GM21737 (cell line): ENCODE measurements at regions not wholly inside any gene's neighbourhood (a gene's known extent, or its start where the extent isn't known, plus 50 kb on each side); places are given as distances from the start of the nearest gene placed in this dataset.
"Not testable (repeated sequence)": the region's sequence is repeated elsewhere in the genome, so short reads cannot be mapped to it uniquely, and the experiment has no call there.

Experiments used
- ATAC-seq: cut with Tn5 transposase; IDR thresholded peaks from one replicate; pipeline ENCODE4 v1.9.1; 2021; ENCODE audit warnings: mild to moderate bottlenecking, moderate library complexity; ENCODE audit not compliant: unreplicated experiment

DNA sequence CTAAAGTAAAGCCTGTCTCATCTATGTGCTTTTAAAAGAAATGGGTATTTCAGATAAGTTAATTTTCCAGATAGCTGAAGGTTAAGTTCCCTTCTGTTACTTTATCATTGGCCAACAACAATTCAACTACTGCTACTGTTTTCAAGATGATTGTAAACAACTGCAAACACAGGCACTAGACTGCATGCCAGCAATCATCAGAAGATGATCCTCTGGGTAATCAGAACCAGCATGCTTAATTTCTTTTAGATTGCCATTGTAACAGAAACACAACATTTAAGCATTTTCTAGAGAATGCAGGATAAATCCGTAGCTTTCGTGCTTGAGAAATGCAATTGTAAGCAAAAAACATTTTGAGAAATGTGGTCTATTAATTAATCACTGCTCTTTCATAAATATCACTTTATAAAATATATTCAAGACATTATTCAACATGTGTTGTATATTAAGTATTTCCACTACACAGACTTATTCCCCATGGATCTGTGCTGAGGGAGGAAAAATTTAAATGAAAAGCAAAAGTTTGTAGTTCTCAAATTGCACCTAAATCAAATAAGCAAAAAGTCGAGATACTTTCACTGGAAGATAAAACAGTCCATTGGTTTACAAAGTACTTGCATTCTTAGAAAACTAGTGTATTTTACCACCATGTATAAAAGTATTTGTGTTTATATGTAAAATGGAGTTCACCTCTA is 133.7 kb downstream of the ATL2 start:
- ATAC-seq = no peak

DNA sequence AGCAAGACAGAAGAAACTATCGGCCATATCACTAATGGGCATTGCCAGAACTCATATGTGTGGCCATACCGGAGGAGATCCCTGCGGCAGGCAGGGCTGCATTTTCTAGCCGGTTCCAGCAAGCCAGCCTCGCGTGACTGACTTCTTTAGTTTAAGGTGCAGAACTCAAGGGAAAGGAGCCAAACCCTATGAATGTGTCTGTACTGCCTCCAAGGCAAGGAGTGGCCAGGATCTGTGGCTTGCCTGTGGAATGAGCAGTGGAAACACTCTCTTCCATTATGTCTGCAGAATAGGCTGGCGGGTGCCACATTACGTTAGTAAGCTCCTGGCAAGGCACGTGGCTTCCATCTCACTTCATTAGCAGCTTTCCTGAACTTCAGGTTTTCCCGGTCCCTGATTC is 137.6 kb downstream of the ATL2 start:
- ATAC-seq = no peak

DNA sequence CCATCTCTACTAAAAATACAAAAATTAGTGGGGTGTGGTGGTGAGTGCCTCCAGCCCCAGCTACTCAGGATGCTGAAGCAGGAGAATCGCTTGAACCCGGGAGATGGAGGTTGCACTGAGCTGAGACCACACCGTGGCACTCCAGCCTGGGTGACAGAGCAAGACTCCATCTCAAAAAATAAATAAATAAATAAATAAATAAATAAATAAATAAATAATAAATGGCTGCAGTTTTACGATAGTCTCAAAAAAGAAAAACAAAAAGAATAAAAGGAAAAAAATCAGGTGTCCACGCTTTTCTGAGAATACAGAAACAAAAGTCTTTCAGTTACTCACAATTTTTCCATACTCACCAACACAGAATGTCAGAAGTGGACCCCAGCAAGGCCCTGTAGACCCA is 138.4 kb downstream of the ATL2 start:
- not testable (repeated sequence) for ATAC-seq

DNA sequence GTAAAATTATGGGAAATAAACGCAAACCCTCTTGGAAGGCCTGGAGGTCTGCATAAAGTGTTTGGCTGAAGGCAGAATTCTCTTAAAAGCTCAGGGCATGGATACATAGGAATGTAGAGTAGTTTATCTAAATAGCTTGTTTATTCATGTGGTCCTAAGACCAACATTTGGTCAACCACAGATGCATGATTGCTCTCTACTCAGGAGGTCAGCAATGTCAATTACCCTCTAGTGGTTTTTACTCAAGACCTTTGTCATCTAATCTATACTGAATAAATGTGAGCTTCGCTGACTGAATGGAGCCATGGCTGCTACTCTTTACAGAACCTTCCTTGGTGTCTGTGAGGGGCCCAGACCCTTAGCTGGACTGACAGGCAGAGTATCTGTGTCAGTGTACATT is 139.8 kb downstream of the ATL2 start:
- ATAC-seq = no peak

DNA sequence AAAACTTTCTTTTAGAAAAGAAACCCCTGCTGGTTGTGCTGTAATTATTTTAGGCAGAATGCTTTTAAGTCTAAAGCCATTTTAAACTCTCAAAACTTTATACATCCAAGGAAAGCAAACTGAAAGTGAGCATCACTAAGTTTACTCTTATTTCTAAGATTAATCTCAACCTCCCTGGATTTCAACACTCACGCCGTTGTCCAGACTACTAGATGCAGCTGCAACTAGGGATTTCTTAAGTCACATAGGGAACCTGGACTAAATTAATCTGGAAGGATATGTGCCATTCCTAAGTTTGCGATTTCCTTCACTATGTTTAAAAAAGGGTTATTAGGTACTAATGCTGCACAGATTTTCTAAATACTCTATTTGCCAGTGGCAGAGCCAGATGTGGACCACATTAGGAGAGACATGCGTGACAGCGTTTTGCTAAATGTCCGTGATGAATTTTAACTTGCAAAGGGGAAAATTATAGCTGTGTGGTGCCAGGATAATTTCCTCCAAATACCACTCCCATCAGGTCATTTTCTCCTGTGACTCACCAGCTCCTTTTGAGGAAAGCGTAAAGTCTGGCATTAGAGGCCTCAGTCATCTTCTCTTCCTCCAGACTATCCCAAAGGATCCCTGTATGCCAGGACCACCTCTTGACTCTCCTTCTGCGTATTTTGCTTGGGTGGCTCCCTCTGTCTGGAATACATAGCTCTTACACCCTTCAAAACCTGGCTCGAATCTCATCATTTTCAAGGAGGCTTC is 143.7 kb downstream of the ATL2 start:
- no peak for ATAC-seq

DNA sequence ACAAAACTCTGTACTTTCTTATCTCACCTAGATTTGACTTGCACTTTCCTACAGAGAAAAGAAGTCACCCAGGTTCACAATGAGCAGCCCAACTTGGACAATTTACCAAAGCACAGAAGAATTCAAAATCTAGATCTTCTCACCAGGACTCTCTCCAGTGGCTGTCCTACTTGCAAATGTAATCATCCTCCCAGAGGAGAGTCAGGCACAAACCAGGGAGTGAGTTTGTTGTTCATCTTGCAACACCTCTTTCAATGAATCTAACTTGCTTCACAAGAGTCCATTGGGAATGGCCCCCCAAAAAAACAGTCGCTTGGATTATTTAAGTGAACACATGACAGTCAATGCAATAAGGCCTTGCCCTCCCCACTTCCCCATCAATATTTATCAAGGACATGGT is 144.6 kb downstream of the ATL2 start:
- ATAC-seq = no peak

DNA sequence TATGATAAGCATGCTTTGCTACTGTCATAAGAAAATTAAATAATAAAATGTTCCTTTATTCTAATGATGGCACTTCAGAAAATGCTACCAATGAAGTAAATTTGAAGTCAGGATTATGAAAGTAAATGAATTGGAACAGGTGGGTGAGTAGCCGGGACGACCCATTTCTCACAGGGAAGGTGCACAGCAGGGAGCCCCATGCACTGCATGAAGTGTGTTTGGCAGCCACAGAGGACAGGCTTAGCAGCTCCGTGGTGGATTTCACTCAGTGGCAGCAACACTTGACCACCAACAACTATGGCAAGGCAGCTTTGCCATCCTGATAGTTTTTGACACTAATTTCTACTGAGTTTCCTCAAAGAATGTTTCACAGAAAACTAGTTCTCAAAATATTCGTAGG is 146.3 kb downstream of the ATL2 start:
- no peak for ATAC-seq

DNA sequence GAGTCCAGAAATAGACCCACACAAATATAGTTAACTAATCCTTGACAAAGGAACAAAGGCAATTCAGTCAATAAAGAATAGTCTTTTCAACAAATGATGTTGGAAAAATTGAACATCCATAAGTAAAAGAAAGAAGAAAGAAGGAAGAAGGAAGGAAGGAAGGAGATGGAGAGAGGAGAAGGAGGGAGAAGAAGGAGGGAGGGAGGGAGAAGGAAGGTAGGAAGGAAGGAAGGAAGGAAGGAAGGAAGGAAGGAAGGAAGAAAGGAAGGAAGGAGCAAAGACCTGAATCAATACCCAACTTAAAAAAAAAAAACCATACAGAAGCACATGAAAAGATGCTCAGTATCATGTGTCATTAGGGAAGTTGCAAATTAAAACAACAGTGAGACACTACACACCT is 148.3 kb downstream of the ATL2 start:
- ATAC-seq = no peak

DNA sequence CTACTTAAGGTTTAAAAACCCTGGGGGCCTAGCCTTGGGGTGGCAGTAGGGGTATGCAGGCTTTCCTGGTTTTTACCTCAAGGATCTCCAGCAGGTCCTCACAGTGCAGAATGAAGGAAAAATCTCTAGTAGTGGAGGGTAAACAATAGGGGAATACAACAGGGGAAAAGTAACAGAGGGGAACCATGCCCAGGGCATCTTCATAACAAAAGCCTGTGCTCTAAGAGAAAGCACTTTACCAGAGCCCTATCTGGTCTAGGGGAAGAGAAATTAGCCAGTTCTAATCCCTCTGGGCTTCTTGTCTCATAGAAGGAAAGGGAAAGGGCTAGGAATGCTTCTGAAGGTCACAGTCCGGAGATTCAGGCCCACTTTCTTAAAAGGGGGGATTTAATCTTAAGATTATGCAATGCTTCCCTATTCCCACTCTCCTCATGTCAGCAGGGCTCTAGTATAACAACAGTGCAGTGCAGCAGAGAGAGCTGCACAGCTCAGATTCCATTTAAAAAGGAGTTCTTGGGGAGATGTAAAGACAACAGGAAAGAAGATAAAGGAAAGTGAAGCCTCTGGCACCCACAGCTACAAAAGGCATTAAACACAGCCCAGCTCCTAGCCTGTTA is 149.0 kb upstream of the CYP1B1 start:
- ATAC-seq = no peak

DNA sequence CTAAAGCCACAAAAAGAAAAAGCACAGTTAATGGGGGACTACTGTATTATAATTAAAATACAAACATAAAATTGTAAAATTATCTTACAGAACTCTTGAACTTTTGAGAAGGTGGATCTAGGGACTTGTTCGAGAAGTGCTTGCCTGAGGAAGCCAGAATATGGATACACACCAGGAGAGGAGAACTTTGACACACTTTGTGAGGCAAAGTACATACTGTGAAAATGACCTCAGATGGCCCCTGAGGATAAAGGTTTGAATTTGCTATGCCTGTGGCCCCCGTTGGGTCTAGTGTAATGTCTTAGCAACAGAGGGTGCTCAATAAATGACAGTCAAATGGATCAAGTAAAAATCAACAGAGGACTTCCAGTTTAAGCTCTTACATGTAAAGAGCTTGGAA is 148.2 kb upstream of the CYP1B1 start:
- no peak for ATAC-seq

DNA sequence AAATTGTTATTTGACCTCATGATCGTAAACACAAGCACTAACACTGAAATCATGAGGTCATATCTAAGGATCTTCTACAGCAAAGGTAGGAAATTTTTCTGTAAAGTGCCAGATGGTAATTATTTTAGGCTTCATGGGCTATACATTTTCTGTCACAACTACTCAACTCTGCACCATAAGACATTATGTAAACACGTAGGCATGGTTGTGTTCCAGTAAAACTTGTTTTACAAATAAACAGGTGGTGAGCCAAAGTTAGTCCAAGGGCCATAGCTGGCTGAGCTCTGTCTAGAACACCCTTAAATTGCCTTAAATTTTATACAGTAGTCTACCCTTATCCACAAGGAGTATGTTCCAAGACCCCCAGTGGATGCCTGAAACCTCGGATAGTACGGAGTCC is 147.3 kb upstream of the CYP1B1 start:
- ATAC-seq = no peak

DNA sequence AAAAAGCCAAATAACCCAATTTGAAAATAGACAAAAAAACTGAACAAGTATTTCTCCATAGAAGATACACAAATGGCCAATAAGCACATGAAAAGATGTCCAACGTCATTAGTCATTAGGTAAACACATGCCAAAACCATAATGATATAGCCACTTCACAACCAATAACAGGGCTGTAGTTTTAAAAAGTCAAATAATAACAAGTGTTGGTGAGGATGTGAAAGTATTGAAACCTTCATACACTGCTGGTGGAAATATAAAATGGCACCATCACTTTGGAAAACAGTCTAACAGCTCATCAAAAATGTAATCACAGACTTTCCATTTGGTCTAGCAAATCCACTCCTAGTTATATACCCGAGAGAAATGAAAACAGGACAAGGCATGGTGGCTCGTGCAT is 144.2 kb upstream of the CYP1B1 start:
- ATAC-seq = no peak

DNA sequence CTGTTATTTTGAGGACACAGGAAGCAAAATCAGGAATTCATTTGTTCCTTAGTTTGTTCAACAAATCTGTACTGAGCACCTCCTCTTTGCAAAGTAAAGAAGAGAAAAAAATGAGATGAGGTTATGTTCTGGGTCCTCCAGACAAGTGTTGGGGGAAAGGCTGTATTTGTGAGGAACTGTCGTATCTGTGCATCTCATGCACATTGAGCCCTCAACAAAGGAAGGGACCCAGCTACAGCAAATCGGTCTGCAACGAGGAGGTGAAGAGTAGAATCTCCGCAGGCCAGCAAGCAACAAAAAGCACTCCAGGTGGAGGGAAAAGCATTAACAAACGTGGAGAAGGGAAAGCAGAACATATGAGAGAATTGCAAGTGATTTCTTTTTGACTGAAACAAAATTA is 143.0 kb upstream of the CYP1B1 start:
- no peak for ATAC-seq

DNA sequence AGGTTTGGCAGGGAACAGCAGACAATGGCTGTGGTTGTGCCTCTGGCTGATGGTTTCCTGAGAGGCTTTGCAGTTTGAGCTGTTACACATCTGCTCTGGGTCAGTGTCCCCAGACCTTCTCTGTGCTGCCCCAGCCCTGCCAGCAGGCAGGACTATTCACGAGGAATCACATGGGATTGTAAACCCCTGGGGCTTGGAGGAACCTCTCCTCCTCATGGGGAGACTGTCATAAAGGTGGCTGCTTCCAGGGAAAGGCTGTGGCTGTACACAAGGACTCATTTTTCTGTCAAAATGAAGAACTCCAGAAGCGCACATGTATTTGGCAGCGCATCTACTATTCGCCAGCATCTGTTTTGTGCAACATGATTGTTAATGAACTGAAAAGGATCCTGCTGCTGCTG is 142.6 kb upstream of the CYP1B1 start:
- ATAC-seq = no peak

DNA sequence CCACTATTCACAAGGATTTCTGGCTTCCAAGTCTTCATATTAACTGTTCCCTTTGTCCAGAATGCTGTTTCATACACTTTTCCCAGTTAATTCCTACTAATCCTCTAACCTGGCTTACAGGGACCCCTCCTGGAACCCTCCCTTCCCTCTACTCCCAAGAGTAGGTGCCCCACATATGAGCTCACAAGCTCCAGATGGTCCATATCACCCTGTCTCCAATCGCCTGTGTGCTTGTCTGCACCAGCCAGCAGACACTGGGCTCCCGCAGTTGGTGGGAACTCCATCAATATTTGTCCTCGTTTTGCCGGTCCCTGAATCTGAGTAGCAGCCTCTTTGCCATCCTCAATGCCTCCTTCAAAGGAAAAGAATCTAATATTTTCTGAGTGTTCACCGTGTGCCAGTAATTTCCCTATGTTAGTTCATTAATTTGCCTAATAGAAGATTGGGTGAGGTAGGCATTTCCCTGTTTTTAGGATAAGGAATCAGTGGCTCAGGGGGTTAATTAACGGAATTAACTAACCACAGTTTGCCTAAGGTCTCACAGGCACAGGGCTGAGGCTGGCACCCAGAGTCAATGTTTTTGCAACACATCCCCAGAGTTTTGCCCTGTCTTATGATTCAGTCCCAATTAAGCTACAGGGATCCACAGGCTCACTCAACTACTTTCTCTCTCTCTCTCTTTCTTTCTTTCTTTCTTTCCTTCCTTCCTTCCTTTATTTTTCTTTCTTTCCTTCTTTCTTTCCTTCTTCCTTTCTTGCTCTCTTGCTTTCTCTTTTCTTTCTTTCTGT is 141.6 kb upstream of the CYP1B1 start:
- ATAC-seq = no peak

DNA sequence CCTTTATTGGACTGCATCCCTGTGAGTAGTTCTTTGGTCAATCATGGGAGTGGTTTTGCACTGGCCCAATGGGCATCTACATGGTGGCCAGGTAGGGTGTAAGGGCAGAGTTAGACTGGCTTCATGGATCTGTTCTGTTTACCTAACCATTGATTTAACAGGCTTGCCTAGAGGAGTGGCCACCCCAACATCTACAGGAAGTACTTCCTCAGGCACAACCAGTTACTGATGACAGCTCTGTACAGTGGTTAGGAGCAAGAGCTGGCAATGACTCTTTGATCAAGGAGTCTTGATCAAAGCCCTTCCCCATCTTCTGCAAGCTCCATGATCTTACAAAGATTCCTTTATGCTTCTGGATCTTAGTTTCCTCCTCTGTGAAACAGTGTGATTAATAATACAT is 140.9 kb upstream of the CYP1B1 start:
- no peak for ATAC-seq

DNA sequence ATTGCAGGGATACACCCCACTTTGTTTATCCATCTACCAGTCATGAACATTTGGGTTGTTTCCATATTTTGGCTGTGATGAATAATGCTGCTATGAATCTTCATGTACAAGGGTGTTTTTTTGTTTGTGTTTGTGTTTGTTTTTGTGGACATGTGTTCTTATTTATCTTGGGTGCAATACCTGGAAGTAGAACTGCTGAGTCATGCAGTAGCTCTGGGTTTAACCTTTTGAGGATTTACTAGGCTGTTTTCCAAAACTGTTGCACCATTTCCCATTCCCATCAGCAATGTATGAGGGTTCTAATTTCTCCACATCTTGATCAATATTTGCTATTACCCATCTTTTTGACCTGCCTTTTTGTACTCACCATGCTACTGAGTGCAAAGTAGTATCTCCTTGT is 140.0 kb upstream of the CYP1B1 start:
- no peak for ATAC-seq

DNA sequence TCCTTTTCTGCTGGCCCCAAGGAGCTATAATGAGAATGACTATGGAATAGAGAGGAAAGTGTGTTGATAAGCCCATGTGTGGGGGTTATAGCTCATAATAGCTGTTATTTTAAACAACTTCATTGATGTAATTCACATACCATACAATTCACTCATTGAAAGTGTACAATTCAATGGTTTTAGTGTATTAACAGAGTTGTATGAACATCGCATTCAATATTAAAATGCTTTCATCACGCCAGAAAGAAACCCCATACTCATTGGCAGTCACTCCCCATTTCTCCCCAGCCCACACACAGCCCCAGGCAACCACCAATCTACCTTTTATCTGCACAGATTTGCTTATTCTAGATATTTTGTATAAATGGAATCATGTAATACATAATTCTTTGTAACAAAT is 139.6 kb upstream of the CYP1B1 start:
- ATAC-seq = no peak

DNA sequence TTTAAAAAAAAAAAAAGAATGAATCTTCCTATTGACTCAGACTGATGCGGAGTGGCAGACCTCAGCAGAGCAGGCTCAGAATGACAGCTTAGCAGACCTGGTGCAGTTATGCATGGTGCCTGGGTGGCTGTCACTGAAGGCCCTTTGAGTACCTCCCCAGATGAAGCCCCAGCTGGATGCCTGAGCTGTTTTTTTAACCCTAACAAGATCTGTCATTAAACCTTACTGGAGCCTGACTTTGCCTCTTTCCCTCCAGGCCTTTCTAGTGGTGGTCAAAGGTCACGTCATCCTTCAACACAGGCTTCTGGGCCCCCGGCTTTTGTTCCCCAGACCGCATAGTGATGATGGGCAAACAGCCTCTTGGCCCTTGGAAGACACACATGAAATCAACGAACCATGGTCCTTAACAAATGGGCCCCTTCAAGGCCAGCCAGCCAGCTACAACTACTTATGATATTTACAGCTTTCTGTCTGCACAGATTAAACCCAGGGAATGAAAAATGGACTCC is 138.3 kb upstream of the CYP1B1 start:
- no peak for ATAC-seq

DNA sequence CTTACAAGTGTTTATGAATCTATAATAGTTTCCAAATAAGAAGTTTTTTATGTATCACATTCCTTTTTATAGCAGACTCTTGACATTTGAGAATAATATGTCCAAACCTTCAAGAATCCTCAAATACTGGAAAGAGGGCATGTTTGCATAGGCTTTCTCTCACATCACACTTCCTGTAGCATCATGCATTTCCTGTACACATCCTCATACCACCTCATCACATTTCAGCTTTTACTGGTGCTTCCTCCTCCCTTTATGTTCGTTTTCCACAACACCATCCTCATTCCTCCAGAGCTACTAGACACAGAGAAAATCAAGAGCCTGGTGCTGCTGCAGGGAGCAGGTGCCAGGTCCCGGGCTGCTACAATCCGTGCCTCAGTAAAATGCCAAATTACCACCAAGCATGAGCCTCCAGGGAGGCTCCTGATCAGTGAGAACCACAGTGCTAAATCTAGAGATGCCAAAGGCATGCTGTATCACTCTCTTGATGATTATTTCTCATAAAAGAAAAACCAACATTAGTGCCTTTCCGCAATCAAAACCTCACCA is 137.7 kb upstream of the CYP1B1 start:
- ATAC-seq = no peak

DNA sequence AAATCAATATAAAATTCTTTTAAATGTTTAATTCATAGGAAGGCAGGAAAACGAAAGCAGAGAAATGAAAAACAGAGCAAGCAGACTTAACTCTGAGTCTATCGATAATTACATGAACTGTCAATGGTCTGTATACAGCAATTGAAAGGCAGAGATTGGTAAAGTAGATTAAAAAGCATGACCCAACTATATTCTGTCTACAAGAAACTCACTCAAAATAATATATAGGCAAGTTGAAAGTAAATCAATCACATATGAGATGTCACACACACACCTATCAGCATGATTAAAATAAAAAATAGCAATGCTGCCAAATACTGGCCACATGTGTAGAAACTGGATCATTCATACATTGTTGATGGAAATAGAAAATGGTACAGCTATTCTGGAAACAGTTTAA is 136.4 kb upstream of the CYP1B1 start:
- no peak for ATAC-seq
